Fibroblast of pulmonary artery (primary cell): ENCODE measurements at regions not wholly inside any gene's neighbourhood (a gene's known extent, or its start where the extent isn't known, plus 50 kb on each side); places are given as distances from the start of the nearest gene placed in this dataset.
A peak's percentile ranks its signal among the peaks of the same experiment; 100 is the strongest.

Source experiments
- DNase-seq: peaks from one replicate; pipeline ENCODE4 v3.0.0-alpha.2; 2010; ENCODE audit warnings: low read depth
- H3K4me3 ChIP-seq: replicated peaks from 2 replicates; pipeline ENCODE4 v1.5.1; 2011; ENCODE audit warnings: low read depth, mild to moderate bottlenecking, control low read depth, low read length, moderate library complexity
- CTCF ChIP-seq: IDR thresholded peaks from 2 replicates; pipeline ENCODE4 v1.5.1; 2011; ENCODE audit warnings: mild to moderate bottlenecking, control low read depth, low read length, inconsistent platforms; ENCODE audit errors: missing control alignments

- peak; percentile 76 for DNase-seq
- peak overlapping the region; percentile 10 for H3K4me3 ChIP-seq
- TF ChIP-seq CTCF = no peak
Measured at GRCh38 chr14:38143659-38144505, 63.8 kb upstream of the SSTR1 start.

GRCh38 chr14:38145142-38145541 is 62.6 kb upstream of the SSTR1 start:
- no peak for TF ChIP-seq CTCF
- no peak overlapping the region for H3K4me3 ChIP-seq
- no peak for DNase-seq

GRCh38 chr14:38150075-38150474 is 57.6 kb upstream of the SSTR1 start:
- no peak for DNase-seq
- TF ChIP-seq CTCF = no peak
- H3K4me3 ChIP-seq = no peak overlapping the region
